ENCODE measurements at regions not wholly inside any gene's neighbourhood (a gene's known extent, or its start where the extent isn't known, plus 50 kb on each side); places are given as distances from the start of the nearest gene placed in this dataset.
"Not testable (repeated sequence)": the region's sequence is repeated elsewhere in the genome, so short reads cannot be mapped to it uniquely, and the experiment has no call there.

DNA sequence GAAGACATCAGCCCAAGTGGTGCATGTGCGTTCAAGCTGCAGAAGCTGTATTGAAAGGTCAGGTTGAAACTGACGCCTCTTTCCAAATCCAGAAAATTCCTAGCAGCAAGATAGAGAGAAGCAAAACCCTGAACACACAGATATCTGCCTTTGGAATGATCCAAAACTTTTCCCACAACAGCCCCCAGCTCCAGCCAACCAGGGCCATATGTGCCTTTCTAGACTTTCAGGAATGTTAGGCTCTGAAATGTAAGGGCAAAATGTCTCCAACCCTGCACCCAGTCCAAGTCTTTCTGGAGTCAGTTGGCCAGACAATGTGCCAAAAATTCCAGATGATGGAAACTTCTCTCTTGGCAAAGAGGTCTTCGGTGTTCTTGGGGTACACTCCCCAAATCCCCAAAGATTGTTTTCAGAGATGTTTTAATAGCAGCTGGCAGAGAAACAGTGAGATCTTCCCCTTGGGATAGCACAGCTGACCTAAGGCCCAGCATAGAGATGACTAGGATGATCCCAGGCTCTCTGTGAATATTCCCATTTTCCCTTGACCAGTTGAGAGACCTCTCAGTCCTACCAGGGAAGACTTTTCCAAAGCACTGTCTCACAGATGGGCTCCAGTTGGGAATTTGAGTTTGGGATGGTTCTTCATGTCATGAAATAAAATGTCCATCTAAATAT lies 440.4 kb upstream of the CD180 start (continued):
- TF ChIP-seq BRCA1 (IDR thresholded peaks at IDR 0.05; ENCODE audit: low read depth, low read length), result no peak
- TF ChIP-seq ZNF622 (IDR thresholded peaks at IDR 0.05), result no peak
- TF ChIP-seq STAT1 (conservative IDR thresholded peaks at IDR 0.05), result no peak
- TF ChIP-seq, protein P1, sequence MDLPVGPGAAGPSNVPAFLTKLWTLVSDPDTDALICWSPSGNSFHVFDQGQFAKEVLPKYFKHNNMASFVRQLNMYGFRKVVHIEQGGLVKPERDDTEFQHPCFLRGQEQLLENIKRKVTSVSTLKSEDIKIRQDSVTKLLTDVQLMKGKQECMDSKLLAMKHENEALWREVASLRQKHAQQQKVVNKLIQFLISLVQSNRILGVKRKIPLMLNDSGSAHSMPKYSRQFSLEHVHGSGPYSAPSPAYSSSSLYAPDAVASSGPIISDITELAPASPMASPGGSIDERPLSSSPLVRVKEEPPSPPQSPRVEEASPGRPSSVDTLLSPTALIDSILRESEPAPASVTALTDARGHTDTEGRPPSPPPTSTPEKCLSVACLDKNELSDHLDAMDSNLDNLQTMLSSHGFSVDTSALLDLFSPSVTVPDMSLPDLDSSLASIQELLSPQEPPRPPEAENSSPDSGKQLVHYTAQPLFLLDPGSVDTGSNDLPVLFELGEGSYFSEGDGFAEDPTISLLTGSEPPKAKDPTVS (IDR thresholded peaks at IDR 0.05; ENCODE audit: low read depth, low read length), result no peak

DNA sequence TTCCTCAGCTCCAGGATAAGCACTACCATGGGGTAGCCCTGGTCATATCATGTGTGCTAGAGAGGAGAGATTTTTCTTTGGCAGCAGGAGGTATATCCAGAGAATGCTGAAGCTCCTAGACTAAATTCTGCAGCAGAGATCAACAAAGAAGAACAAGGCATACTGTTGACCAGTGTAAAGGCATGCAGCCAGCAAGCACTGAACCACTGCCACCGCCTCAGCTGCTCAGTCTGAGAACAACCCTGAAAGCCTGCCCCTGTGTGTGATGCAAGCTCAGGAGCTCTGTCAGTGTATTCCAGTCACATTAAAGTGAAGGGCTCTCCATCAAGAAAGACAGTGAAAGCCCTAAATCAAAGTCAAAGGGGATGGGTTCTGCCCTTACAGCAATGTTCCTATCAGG lies 439.5 kb upstream of the CD180 start:
- no peak overlapping the region for H3K9ac ChIP-seq (ENCODE audit: control insufficient read depth, insufficient read depth, low read length)
- H3K27ac ChIP-seq (ENCODE audit: control insufficient read depth, insufficient read depth), result no peak overlapping the region
- H3K27me3 ChIP-seq (replicated peaks in 1 of 2; ENCODE audit: control insufficient read depth in 2 of 2, insufficient read depth in 2 of 2, low read length in 1 of 2), result no peaks in the 10 kb centered on the region
- ChIA-PET CTCF (no interaction called here), POLR2A (no interaction called here), SMC1A (ENCODE audit: uncharacterized antibody, unreplicated experiment) (no interaction called here), RAD21 (ENCODE audit: unreplicated experiment) (no interaction called here)
- intact Hi-C loops (cut with micrococcal nuclease; ENCODE audit: unreplicated experiment), result no loop called here
- no peak for ATAC-seq
- WGBS (ENCODE audit: insufficient coverage, insufficient replicate concordance, low lambda C conversion rate, missing lambda C conversion rate), result 0% methylated on average over 1 of the region's 1 CpG
- no peaks in the 10 kb centered on the region for H4K20me1 ChIP-seq (ENCODE audit: control insufficient read depth, insufficient read depth)
- no peak for FAIRE-seq
- H3K4me2 ChIP-seq (ENCODE audit: control insufficient read depth, insufficient read depth), result no peak overlapping the region
- DNase-seq (ENCODE audit: low read depth, low spot score), result no peak
- no peaks in the 10 kb centered on the region for H3K4me1 ChIP-seq (ENCODE audit: control insufficient read depth, insufficient read depth, low read length)
- H3K79me2 ChIP-seq (ENCODE audit: control insufficient read depth, insufficient read depth, low read length), result no peaks in the 10 kb centered on the region
- in situ Hi-C loops (cut with MboI), result no loop called here
- no peak for TF ChIP-seq YBX1 (IDR thresholded peaks at IDR 0.05)
- TF ChIP-seq GATAD2B (conservative IDR thresholded peaks at IDR 0.05; ENCODE audit: low read depth), result no peak
- no peak overlapping the region for H3K4me3 ChIP-seq
- no peaks in the 10 kb centered on the region for H3K36me3 ChIP-seq (ENCODE audit: control insufficient read depth in 2 of 2, insufficient read depth in 2 of 2, low read length in 1 of 2)
- no peak overlapping the region for H2AFZ ChIP-seq (ENCODE audit: control insufficient read depth, low read depth, low read length)
- H3K9me3 ChIP-seq (replicated peaks; ENCODE audit: control insufficient read depth, insufficient read depth, low read length), result no peaks in the 10 kb centered on the region
- no TSS peak for BruUV-seq (replicated peaks)

DNA sequence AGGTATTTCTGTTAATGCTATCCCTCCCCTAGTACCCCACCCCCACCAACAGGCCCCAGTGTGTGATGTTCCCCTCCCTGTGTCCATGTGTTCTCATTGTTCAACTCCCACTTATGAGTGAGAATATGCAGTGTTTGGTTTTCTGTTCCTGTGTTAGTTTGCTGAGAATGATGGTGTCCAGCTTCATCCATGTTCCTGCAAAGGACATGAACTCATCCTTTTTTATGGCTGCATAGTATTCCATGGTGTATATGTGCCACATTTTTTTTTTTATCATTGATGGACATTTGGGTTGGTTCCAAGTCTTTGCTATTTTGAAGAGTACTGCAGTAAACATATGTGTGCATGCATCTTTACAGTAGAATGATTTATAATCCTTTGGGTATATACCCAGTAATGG lies 430.5 kb upstream of the CD180 start:
- SMC1A ChIA-PET (ENCODE audit: uncharacterized antibody, unreplicated experiment); H3K4me1 ChIP-seq (ENCODE audit: control insufficient read depth, insufficient read depth, low read length); H3K9me3 ChIP-seq (replicated peaks; ENCODE audit: control insufficient read depth, insufficient read depth, low read length); H3K36me3 ChIP-seq (ENCODE audit: control insufficient read depth in 2 of 2, insufficient read depth in 2 of 2, low read length in 1 of 2); intact Hi-C loops (cut with micrococcal nuclease; ENCODE audit: unreplicated experiment); POLR2A ChIA-PET; H3K4me3 ChIP-seq; FAIRE-seq; H3K79me2 ChIP-seq (ENCODE audit: control insufficient read depth, insufficient read depth, low read length); DNase-seq (ENCODE audit: low read depth, low spot score); RAD21 ChIA-PET (ENCODE audit: unreplicated experiment); CTCF ChIA-PET; H3K27me3 ChIP-seq (replicated peaks in 1 of 2; ENCODE audit: control insufficient read depth in 2 of 2, insufficient read depth in 2 of 2, low read length in 1 of 2); H3K27ac ChIP-seq (ENCODE audit: control insufficient read depth, insufficient read depth); H2AFZ ChIP-seq (ENCODE audit: control insufficient read depth, low read depth, low read length); H4K20me1 ChIP-seq (ENCODE audit: control insufficient read depth, insufficient read depth); ATAC-seq; H3K4me2 ChIP-seq (ENCODE audit: control insufficient read depth, insufficient read depth); BruUV-seq (replicated peaks); in situ Hi-C loops (cut with MboI); H3K9ac ChIP-seq (ENCODE audit: control insufficient read depth, insufficient read depth, low read length): not testable (repeated sequence)
